Raji (cell line): ENCODE measurements at regions not wholly inside any gene's neighbourhood (a gene's known extent, or its start where the extent isn't known, plus 50 kb on each side); places are given as distances from the start of the nearest gene placed in this dataset.

Experiments
- POLR2A ChIP-seq: IDR thresholded peaks from 2 replicates; pipeline ENCODE4 v1.6.1; 2011; ENCODE audit warnings: low read depth, low read length, control low read depth; ENCODE audit not compliant: insufficient read depth

GRCh38 chr1:87686136-87686495 lies 357.4 kb downstream of the LMO4 start:
- no peak for TF ChIP-seq POLR2A

GRCh38 chr1:87686671-87687070 lies 358.0 kb downstream of the LMO4 start:
- no peak for TF ChIP-seq POLR2A

- TF ChIP-seq POLR2A: no peak
Measured at GRCh38 chr1:87688136-87688535, 359.5 kb downstream of the LMO4 start.

- no peak for TF ChIP-seq POLR2A
Measured at GRCh38 chr1:87689487-87689886, 360.8 kb downstream of the LMO4 start.

- TF ChIP-seq POLR2A: no peak
Measured at GRCh38 chr1:87696483-87696882, 367.8 kb downstream of the LMO4 start.

- no peak for TF ChIP-seq POLR2A
Measured at GRCh38 chr1:87702455-87702854, 373.8 kb downstream of the LMO4 start.

- no peak for TF ChIP-seq POLR2A
Measured at GRCh38 chr1:87705233-87705632, 376.6 kb downstream of the LMO4 start.

- TF ChIP-seq POLR2A: no peak
Measured at GRCh38 chr1:87706203-87706602, 377.5 kb downstream of the LMO4 start.

GRCh38 chr1:87706779-87707228 lies 378.1 kb downstream of the LMO4 start:
- TF ChIP-seq POLR2A: no peak

- no peak for TF ChIP-seq POLR2A
Measured at GRCh38 chr1:87707411-87707810, 378.7 kb downstream of the LMO4 start.

GRCh38 chr1:87712261-87713010 lies 383.8 kb downstream of the LMO4 start:
- TF ChIP-seq POLR2A: no peak

- TF ChIP-seq POLR2A: no peak
Measured at GRCh38 chr1:87714278-87714677, 385.6 kb downstream of the LMO4 start.

GRCh38 chr1:87715052-87715451 lies 386.4 kb downstream of the LMO4 start:
- no peak for TF ChIP-seq POLR2A

- TF ChIP-seq POLR2A: no peak
Measured at GRCh38 chr1:87715471-87715870, 386.8 kb downstream of the LMO4 start.

- no peak for TF ChIP-seq POLR2A
Measured at GRCh38 chr1:87717157-87717670, 388.5 kb downstream of the LMO4 start.

- no peak for TF ChIP-seq POLR2A
Measured at GRCh38 chr1:87718241-87718950, 389.7 kb downstream of the LMO4 start.

GRCh38 chr1:87719658-87720057 lies 391.0 kb downstream of the LMO4 start:
- TF ChIP-seq POLR2A: no peak

- TF ChIP-seq POLR2A: no peak
Measured at GRCh38 chr1:87720561-87720960, 391.9 kb downstream of the LMO4 start.
